ENCODE measurements at regions not wholly inside any gene's neighbourhood (a gene's known extent, or its start where the extent isn't known, plus 50 kb on each side); places are given as distances from the start of the nearest gene placed in this dataset.

- TF ChIP-seq CTCF (conservative IDR thresholded peaks at IDR 0.05; ENCODE audit: low read depth, low read length) = no peak
- no peaks in the 10 kb centered on the region for H3K27me3 ChIP-seq (ENCODE audit: insufficient read depth, low read depth)
- no peak overlapping the region for H3K4me3 ChIP-seq (IDR thresholded peaks at IDR 0.05; ENCODE audit: insufficient read depth, low read depth, low read length)
- no peak overlapping the region for H2AFZ ChIP-seq (ENCODE audit: low read depth)
- no peaks in the 10 kb centered on the region for H4K20me1 ChIP-seq (ENCODE audit: insufficient read depth)
- H3K36me3 ChIP-seq (ENCODE audit: insufficient read depth) = no peaks in the 10 kb centered on the region
- H3K9ac ChIP-seq = no peak overlapping the region
- H3K4me2 ChIP-seq = no peak overlapping the region
- no peaks in the 10 kb centered on the region for H3K79me2 ChIP-seq (ENCODE audit: insufficient read depth, low read depth)
- H3K4me1 ChIP-seq (ENCODE audit: low read depth, poor library complexity, severe bottlenecking) = no peaks in the 10 kb centered on the region
- H3K27ac ChIP-seq = no peak overlapping the region
Observed at GRCh38 chr5:87828545-87829216, 416.0 kb upstream of the CCNH start.

- Histone ChIP-seq H3K4me2 (no peak overlapping the region), H3K9ac (no peak overlapping the region), H2AFZ (ENCODE audit: low read depth) (no peak overlapping the region), H4K20me1 (ENCODE audit: insufficient read depth) (no peaks in the 10 kb centered on the region), H3K36me3 (ENCODE audit: insufficient read depth) (no peaks in the 10 kb centered on the region), H3K79me2 (ENCODE audit: insufficient read depth, low read depth) (no peaks in the 10 kb centered on the region), H3K27me3 (ENCODE audit: insufficient read depth, low read depth) (no peaks in the 10 kb centered on the region), H3K27ac (no peak overlapping the region), H3K4me3 (IDR thresholded peaks at IDR 0.05; ENCODE audit: insufficient read depth, low read depth, low read length) (no peak overlapping the region), H3K4me1 (ENCODE audit: low read depth, poor library complexity, severe bottlenecking) (no peaks in the 10 kb centered on the region)
- no peak for TF ChIP-seq CTCF (conservative IDR thresholded peaks at IDR 0.05; ENCODE audit: low read depth, low read length)
Observed at GRCh38 chr5:87827539-87827938, 414.8 kb upstream of the CCNH start.

GRCh38 chr5:87826507-87826906 is 413.8 kb upstream of the CCNH start:
- Histone ChIP-seq H4K20me1 (ENCODE audit: insufficient read depth) (no peaks in the 10 kb centered on the region), H3K27ac (no peak overlapping the region), H3K36me3 (ENCODE audit: insufficient read depth) (no peaks in the 10 kb centered on the region)

GRCh38 chr5:87825583-87825982 is 412.9 kb upstream of the CCNH start:
- Histone ChIP-seq H3K9ac (no peak overlapping the region), H4K20me1 (ENCODE audit: insufficient read depth) (no peaks in the 10 kb centered on the region), H3K4me1 (ENCODE audit: low read depth, poor library complexity, severe bottlenecking) (no peaks in the 10 kb centered on the region), H3K36me3 (ENCODE audit: insufficient read depth) (no peaks in the 10 kb centered on the region), H3K4me2 (no peak overlapping the region), H3K27me3 (ENCODE audit: insufficient read depth, low read depth) (no peaks in the 10 kb centered on the region), H3K79me2 (ENCODE audit: insufficient read depth, low read depth) (no peaks in the 10 kb centered on the region), H2AFZ (ENCODE audit: low read depth) (no peak overlapping the region), H3K27ac (no peak overlapping the region), H3K4me3 (IDR thresholded peaks at IDR 0.05; ENCODE audit: insufficient read depth, low read depth, low read length) (no peak overlapping the region)
- TF ChIP-seq CTCF (conservative IDR thresholded peaks at IDR 0.05; ENCODE audit: low read depth, low read length) = no peak

More at GRCh38 chr5:87826507-87826906, 413.8 kb upstream of the CCNH start:
- Histone ChIP-seq H3K9ac (no peak overlapping the region), H3K27me3 (ENCODE audit: insufficient read depth, low read depth) (no peaks in the 10 kb centered on the region), H3K79me2 (ENCODE audit: insufficient read depth, low read depth) (no peaks in the 10 kb centered on the region), H3K4me2 (no peak overlapping the region), H2AFZ (ENCODE audit: low read depth) (no peak overlapping the region), H3K4me3 (IDR thresholded peaks at IDR 0.05; ENCODE audit: insufficient read depth, low read depth, low read length) (no peak overlapping the region), H3K4me1 (ENCODE audit: low read depth, poor library complexity, severe bottlenecking) (no peaks in the 10 kb centered on the region)
- no peak for TF ChIP-seq CTCF (conservative IDR thresholded peaks at IDR 0.05; ENCODE audit: low read depth, low read length)
